BLaER1 (cell line): ENCODE measurements at regions not wholly inside any gene's neighbourhood (a gene's known extent, or its start where the extent isn't known, plus 50 kb on each side); places are given as distances from the start of the nearest gene placed in this dataset.

ENCODE experiments used
- H3K27ac ChIP-seq: shearing (Covaris generic); formaldehyde crosslinking; 2 replicates; pipeline ENCODE4 v1.8.1; 2022
- H3K27me3 ChIP-seq: shearing (Covaris generic); formaldehyde crosslinking; 2 replicates; pipeline ENCODE4 v1.8.1; 2022
- H3K36me3 ChIP-seq: shearing (Covaris generic); formaldehyde crosslinking; 2 replicates; pipeline ENCODE4 v1.8.1; 2022
- H3K4me1 ChIP-seq: shearing (Covaris generic); formaldehyde crosslinking; 2 replicates; pipeline ENCODE4 v1.8.1; 2022
- H3K4me2 ChIP-seq: shearing (Covaris generic); formaldehyde crosslinking; 2 replicates; pipeline ENCODE4 v1.8.1; 2022
- H3K4me3 ChIP-seq: shearing (Covaris generic); formaldehyde crosslinking; 2 replicates; pipeline ENCODE4 v1.8.1; 2022
- H3K9ac ChIP-seq: shearing (Covaris generic); formaldehyde crosslinking; 2 replicates; pipeline ENCODE4 v1.8.1; 2022
- H3K9me3 ChIP-seq: shearing (Covaris generic); formaldehyde crosslinking; 2 replicates; pipeline ENCODE4 v1.8.1; 2022
- H4K20me1 ChIP-seq: shearing (Covaris generic); formaldehyde crosslinking; 2 replicates; pipeline ENCODE4 v1.8.1; 2022
- Cebpa-rat ChIP-seq: shearing (Covaris generic); IDR thresholded peaks from 2 replicates; pipeline ENCODE4 v1.8.1; 2022

DNA sequence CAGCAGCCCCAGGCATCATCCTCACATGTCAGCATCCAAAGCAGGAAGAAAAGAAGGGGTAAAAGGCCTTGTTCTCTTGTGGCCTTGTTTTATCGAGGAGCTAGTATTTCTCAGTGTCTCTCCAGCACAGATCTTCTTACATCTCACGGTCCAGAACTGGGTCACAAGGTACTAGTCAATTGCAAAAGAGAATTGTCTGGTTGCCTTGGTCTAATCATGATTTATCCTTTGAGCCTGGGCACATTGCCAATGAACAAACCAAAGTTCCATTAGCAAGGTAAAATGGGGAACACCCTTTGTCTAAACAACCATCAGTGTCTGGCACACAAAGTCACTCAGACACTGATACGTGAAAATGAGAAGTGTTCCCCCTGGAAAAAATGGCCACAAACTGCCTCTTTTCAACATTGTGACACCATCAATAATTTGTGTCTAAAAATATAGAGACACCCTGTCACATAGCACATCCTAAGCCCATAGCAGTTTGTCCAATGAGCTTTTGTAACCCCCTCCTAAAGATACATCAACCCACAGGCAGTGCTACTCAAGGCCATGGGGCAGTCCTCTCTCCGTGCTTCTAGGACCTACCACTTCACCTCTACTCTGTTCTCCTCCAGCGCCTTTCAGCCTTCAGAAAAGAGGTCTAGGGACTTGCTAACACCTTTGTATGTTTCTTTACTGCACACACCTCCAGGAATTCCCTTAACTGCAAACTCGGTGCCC lies 534.4 kb downstream of the MID1IP1 start:
- peak overlapping the region; percentile 70; the same call in 1 of the 2 replicates for H3K27ac ChIP-seq
- H3K4me3 ChIP-seq: no peak overlapping the region
- TF ChIP-seq Cebpa-rat: no peak
- no peaks in the 10 kb centered on the region for H3K27me3 ChIP-seq
- peak overlapping the region; percentile 86 for H3K4me2 ChIP-seq
- H3K4me1 ChIP-seq: peaks cover 85% of the 10 kb centered on the region
- H3K9me3 ChIP-seq: no peaks in the 10 kb centered on the region
- no peak overlapping the region for H3K9ac ChIP-seq
- no peaks in the 10 kb centered on the region for H3K36me3 ChIP-seq
- no peaks in the 10 kb centered on the region for H4K20me1 ChIP-seq

DNA sequence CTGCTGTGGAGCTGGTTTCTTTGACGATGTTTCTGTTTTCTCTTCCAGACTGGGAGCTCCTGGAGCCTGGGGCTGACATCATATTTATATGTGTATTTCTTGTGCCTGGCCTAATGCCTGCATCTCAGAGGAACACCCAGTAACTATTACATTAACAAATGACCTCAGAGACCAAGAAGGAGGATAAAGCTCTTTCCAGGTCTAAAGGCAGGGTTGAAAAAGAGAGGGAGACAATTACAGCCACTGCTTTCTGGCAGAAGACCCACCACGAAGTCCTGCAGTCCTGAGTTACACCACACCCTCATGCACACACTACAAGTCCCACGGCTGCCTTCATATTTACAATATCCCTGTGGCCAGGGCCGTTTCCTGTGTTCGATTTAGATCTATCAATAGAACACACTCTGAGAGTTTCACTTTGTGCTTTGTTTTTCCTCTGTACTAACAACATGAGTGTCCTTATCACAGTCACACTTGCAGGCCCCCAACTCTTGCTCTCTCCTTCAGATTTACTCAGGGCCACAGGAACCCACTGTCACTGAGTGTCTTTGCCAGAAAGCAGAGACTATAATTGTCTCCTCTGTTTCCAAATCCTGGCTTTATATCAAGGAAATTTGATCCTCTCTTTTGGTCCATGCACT lies 535.5 kb downstream of the MID1IP1 start:
- H3K27ac ChIP-seq: peak overlapping the region; percentile 70
- no peak for TF ChIP-seq Cebpa-rat
- no peaks in the 10 kb centered on the region for H4K20me1 ChIP-seq
- no peaks in the 10 kb centered on the region for H3K27me3 ChIP-seq
- peak overlapping the region; percentile 30; the same call in 1 of the 2 replicates for H3K4me3 ChIP-seq
- no peaks in the 10 kb centered on the region for H3K36me3 ChIP-seq
- H3K4me2 ChIP-seq: peak overlapping the region; percentile 86
- H3K9ac ChIP-seq: peak overlapping the region; percentile 63
- no peaks in the 10 kb centered on the region for H3K9me3 ChIP-seq
- peaks cover 75% of the 10 kb centered on the region for H3K4me1 ChIP-seq

DNA sequence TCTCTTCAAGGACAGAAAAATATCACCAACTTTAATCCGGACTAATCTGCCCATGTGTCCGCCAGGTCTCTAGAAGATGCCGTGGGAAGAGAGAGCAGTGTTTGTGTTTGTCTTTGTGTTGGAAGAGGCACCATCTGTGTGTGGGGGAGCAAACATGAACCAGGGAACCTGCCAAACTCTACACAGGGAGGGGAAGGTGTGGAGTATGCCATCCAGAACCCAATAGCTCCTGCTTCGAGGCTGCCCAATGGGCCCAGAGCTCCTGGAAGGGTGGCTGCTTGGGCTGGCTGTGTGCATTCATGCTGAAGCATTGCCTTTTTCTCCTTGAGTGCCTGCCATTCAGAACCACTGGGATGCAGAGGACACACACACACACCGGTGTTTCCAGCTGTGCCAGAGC lies 536.2 kb downstream of the MID1IP1 start:
- Histone ChIP-seq H3K9me3 (no peaks in the 10 kb centered on the region), H3K36me3 (no peaks in the 10 kb centered on the region), H4K20me1 (no peaks in the 10 kb centered on the region), H3K4me2 (peak overlapping the region; percentile 86), H3K9ac (peak overlapping the region; percentile 63), H3K27me3 (no peaks in the 10 kb centered on the region), H3K27ac (peak overlapping the region; percentile 70), H3K4me3 (peak overlapping the region; percentile 30; the same call in 1 of the 2 replicates), H3K4me1 (peaks cover 69% of the 10 kb centered on the region)
- no peak for TF ChIP-seq Cebpa-rat

DNA sequence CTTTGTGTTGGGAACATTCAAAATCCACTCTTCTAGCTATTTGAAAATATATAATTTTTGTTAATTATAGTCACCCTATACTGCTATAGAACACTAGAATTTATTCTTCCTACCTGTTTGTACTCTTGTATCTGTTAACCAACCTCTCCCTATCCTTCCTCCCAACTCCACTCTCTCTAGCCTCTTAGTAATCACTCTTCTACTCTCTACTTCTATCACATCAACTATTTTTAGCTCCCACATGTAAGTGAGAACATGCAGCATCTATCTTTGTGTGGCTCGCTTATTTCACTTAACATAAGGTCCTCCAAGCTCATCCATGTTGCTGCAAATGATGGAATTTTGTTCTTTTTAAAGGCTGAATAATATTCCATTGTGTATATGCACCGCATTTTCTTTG lies 537.3 kb downstream of the MID1IP1 start:
- peak overlapping the region; percentile 86; the same call in 1 of the 2 replicates for H3K4me2 ChIP-seq
- H3K27me3 ChIP-seq: no peaks in the 10 kb centered on the region
- H4K20me1 ChIP-seq: no peaks in the 10 kb centered on the region
- no peak overlapping the region for H3K4me3 ChIP-seq
- peaks cover 61% of the 10 kb centered on the region for H3K4me1 ChIP-seq
- H3K9ac ChIP-seq: no peak overlapping the region
- no peak for TF ChIP-seq Cebpa-rat
- H3K27ac ChIP-seq: no peak overlapping the region
- H3K9me3 ChIP-seq: no peaks in the 10 kb centered on the region
- no peaks in the 10 kb centered on the region for H3K36me3 ChIP-seq

- Histone ChIP-seq H3K4me1 (no peaks in the 10 kb centered on the region), H3K9ac (no peak overlapping the region), H4K20me1 (no peaks in the 10 kb centered on the region), H3K4me2 (no peak overlapping the region), H3K27me3 (no peaks in the 10 kb centered on the region), H3K4me3 (no peak overlapping the region), H3K27ac (no peak overlapping the region), H3K36me3 (no peaks in the 10 kb centered on the region), H3K9me3 (no peaks in the 10 kb centered on the region)
- no peak for TF ChIP-seq Cebpa-rat
Measured at GRCh38 chrX:39356119-39356807, 555.0 kb downstream of the MID1IP1 start.

DNA sequence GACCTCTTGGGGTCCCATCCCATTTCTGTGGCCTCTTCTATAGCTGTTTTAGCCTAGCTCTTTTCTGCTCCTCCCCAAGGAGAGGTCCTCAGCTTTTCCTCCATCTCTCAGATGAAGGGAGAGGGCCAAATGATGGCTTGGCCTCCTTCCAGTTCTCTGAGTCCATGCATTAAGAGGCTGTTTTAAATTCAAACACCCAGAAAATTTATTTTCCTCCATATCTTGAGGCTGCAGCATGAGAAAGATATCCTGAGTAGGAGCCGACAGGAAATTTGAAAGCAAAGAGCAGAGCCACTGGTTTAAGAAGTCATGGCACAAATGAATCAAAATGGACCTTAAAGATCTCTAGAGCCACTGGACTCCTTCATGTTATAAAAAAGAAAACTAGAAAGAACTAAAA lies 558.8 kb downstream of the MID1IP1 start:
- Histone ChIP-seq H3K27me3 (no peaks in the 10 kb centered on the region), H3K9ac (no peak overlapping the region), H4K20me1 (no peaks in the 10 kb centered on the region), H3K36me3 (no peaks in the 10 kb centered on the region), H3K4me3 (no peak overlapping the region), H3K4me2 (no peak overlapping the region), H3K9me3 (no peaks in the 10 kb centered on the region; the same call in none of the 2 replicates), H3K4me1 (no peaks in the 10 kb centered on the region), H3K27ac (no peak overlapping the region)
- no peak for TF ChIP-seq Cebpa-rat

- Histone ChIP-seq H3K4me1 (no peaks in the 10 kb centered on the region), H3K4me2 (no peak overlapping the region), H3K4me3 (no peak overlapping the region), H3K27ac (no peak overlapping the region), H3K9me3 (no peaks in the 10 kb centered on the region; the same call in none of the 2 replicates), H3K36me3 (no peaks in the 10 kb centered on the region), H4K20me1 (no peaks in the 10 kb centered on the region), H3K9ac (no peak overlapping the region), H3K27me3 (no peaks in the 10 kb centered on the region)
- TF ChIP-seq Cebpa-rat: no peak
Measured at GRCh38 chrX:39361736-39362135, 560.5 kb downstream of the MID1IP1 start.

DNA sequence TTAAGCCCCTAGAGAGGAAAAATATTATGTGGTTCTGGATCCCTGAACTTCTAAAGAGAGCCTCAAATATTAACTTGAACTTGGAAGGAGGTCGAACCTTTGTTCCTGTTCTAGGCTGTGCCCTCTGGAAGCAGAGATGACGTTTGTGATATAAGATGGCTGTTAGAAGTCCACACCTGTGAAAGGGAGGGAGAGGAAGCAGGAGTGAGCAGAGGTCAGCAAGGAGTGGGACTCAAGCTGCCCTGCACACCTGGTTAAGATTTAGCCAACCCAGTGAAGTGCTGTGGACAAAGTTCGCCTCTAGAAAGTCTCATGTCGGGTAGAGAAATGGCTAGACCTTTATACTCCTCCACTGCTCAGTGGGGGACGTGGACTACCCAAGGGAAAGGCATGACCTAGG lies 566.2 kb downstream of the MID1IP1 start:
- Histone ChIP-seq H3K4me2 (no peak overlapping the region), H3K9me3 (no peaks in the 10 kb centered on the region; the same call in none of the 2 replicates), H3K9ac (no peak overlapping the region), H3K4me3 (no peak overlapping the region), H3K27ac (no peak overlapping the region), H4K20me1 (no peaks in the 10 kb centered on the region), H3K27me3 (0 out of 2 replicates have a peak, but pooled peaks cover 6% of the 10 kb centered on the region), H3K36me3 (no peaks in the 10 kb centered on the region), H3K4me1 (no peaks in the 10 kb centered on the region)
- TF ChIP-seq Cebpa-rat: no peak

DNA sequence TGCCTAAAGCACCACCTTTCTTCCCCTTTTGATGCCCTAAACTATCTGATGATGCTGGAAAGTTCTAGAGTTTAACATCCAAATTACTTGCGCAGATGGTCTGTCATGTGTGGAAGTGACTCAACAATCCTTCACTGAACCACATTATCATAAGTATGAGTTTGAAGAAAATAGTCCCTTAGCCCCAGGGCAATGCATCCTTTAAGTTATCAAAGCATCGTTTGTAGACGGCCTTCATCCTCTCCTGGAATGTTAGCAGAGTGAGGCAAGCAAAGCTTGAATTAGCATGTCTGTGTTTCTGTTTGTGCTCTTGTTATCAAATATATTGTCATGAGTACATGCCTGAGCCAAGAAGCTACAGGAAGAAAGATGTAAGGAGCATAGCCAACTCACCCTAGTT lies 570.9 kb downstream of the MID1IP1 start:
- H3K27me3 ChIP-seq: peaks cover 37% of the 10 kb centered on the region; the same call in 1 of the 2 replicates
- no peaks in the 10 kb centered on the region; the same call in 1 of the 2 replicates for H3K9me3 ChIP-seq
- H3K4me2 ChIP-seq: no peak overlapping the region
- TF ChIP-seq Cebpa-rat: no peak
- H3K4me1 ChIP-seq: peaks cover 3% of the 10 kb centered on the region
- H3K4me3 ChIP-seq: no peak overlapping the region
- H4K20me1 ChIP-seq: no peaks in the 10 kb centered on the region
- H3K9ac ChIP-seq: no peak overlapping the region
- no peak overlapping the region for H3K27ac ChIP-seq
- H3K36me3 ChIP-seq: no peaks in the 10 kb centered on the region

DNA sequence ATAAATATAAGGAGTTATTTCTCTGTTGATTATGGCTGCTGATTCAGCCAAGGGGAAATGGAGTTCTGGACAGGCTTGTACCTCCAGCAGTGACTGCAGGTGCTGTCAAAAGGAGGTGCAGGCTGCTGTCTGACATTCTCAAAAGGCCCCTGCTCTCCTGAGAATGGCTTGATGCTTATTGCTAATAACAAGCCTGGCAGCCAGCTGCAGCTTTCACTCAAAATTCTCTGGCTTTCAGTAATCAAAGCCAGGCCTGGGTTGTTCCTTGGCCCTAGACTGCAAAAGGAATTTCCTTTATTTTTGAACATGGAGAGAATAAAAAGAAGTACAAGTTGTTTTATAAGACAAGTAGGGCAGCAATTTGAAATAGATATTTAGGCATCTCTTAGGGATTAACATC lies 575.9 kb downstream of the MID1IP1 start:
- Histone ChIP-seq H3K4me1 (peaks cover 15% of the 10 kb centered on the region), H4K20me1 (no peaks in the 10 kb centered on the region), H3K27ac (no peak overlapping the region), H3K9ac (no peak overlapping the region), H3K36me3 (no peaks in the 10 kb centered on the region), H3K27me3 (peaks cover 42% of the 10 kb centered on the region; the same call in 1 of the 2 replicates), H3K4me3 (no peak overlapping the region), H3K9me3 (no peaks in the 10 kb centered on the region; the same call in 1 of the 2 replicates), H3K4me2 (peak overlapping the region; percentile 25; the same call in 1 of the 2 replicates)
- no peak for TF ChIP-seq Cebpa-rat
